ENCODE measurements at regions not wholly inside any gene's neighbourhood (a gene's known extent, or its start where the extent isn't known, plus 50 kb on each side); places are given as distances from the start of the nearest gene placed in this dataset.

- Histone ChIP-seq H3K4me3 (ENCODE audit: low read depth in 1 of 2, low read length in 2 of 2) (no peak overlapping the region), H3K27me3 (ENCODE audit: low read depth, low read length) (no peaks in the 10 kb centered on the region), H3K27ac (ENCODE audit: low read length) (no peak overlapping the region), H3K36me3 (ENCODE audit: control insufficient read depth in 1 of 2, insufficient read depth in 2 of 2, low read length in 2 of 2) (no peaks in the 10 kb centered on the region), H3K9me3 (ENCODE audit: control insufficient read depth in 1 of 2, low read length in 2 of 2) (no peaks in the 10 kb centered on the region), H3K4me1 (ENCODE audit: control insufficient read depth in 1 of 2, insufficient read depth in 2 of 2, low read length in 2 of 2) (no peaks in the 10 kb centered on the region)
These were observed 843.1 kb upstream of the WWC1 start for GRCh38 chr5:167448376-167448775.

DNA sequence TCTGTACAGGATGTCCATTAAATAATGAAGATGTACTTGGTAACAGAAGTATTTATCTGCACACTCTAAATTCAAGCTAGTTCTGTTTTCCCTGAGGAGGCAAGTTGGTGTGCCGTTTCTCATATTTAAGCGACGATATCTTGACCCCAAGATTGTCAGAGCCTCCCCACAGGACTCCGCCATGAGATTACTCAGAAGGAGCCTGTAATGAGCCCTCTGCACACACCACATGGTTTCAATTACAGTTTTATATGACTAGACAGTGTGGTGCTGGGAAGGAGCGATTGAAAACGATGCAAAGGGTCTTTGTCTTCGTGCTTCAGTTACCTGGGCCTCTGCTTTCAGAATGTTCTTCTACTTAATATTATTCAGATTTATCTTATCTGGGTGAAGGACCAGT, 840.4 kb upstream of the WWC1 start:
- Histone ChIP-seq H3K36me3 (ENCODE audit: control insufficient read depth in 1 of 2, insufficient read depth in 2 of 2, low read length in 2 of 2) (no peaks in the 10 kb centered on the region), H3K9me3 (ENCODE audit: control insufficient read depth in 1 of 2, low read length in 2 of 2) (no peaks in the 10 kb centered on the region), H3K4me1 (ENCODE audit: control insufficient read depth in 1 of 2, insufficient read depth in 2 of 2, low read length in 2 of 2) (no peaks in the 10 kb centered on the region), H3K27me3 (ENCODE audit: low read depth, low read length) (no peaks in the 10 kb centered on the region), H3K4me3 (ENCODE audit: low read depth in 1 of 2, low read length in 2 of 2) (no peak overlapping the region), H3K27ac (ENCODE audit: low read length) (no peak overlapping the region)

DNA sequence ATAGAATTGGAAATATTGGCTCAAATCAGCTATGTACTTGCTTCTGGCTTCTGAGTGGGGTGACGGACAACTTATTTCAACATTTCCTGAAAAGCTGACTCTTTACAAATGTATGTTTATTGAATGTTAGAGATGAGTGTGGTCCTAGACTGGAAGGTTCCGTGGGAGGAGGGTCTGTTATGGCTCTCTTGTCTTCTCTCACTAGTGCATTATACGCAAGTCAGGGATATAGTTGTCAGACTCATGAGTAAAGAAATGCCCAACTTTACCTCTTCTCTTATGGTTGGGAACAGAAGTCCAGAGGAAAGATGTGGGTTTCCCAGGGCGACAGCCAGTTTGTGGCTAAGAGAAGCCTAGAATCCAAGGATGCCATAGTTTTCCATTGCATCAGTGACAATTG, 839.3 kb upstream of the WWC1 start:
- Histone ChIP-seq H3K4me1 (ENCODE audit: control insufficient read depth in 1 of 2, insufficient read depth in 2 of 2, low read length in 2 of 2) (no peaks in the 10 kb centered on the region), H3K4me3 (ENCODE audit: low read depth in 1 of 2, low read length in 2 of 2) (no peak overlapping the region)

DNA sequence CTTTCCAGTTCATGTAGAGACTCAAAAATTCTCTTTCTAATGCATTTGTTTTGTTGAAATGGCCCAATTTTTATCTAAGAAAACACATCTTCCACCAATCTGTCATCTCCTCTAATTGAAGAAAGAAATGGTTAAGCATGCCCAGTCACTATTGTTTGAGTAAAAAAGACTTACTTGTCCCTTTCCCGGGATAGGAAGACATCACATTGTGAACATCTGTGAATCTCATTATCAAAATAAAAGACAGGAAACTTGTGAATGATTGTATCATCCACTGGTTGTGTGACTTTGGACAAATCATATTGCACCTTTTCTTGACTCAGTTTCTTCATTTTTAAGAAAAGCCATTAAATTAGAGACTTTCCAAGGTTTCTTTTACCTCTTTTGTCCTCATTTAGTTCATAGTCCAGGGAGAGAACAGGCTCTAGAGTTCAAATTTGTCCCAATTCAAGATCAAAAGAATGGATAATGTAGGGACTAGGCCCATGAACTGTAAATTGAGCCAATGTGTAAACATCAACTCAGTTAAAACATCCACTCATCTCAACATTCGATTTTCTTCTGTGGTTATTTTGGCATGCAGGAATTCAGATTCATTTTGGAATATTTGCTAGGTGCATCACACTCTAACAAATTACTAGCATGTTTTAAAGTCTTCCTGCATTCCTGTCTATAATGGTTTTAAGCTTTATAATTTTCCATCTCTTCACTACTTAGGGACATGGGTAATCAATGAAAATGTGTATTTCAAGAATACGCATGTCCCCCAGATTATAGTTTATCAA, 838.0 kb upstream of the WWC1 start:
- H3K27me3 ChIP-seq (ENCODE audit: low read depth, low read length) = no peaks in the 10 kb centered on the region
- H3K4me3 ChIP-seq (ENCODE audit: low read depth in 1 of 2, low read length in 2 of 2) = no peak overlapping the region
- H3K36me3 ChIP-seq (ENCODE audit: control insufficient read depth in 1 of 2, insufficient read depth in 2 of 2, low read length in 2 of 2) = no peaks in the 10 kb centered on the region
- no peak overlapping the region for H3K27ac ChIP-seq (ENCODE audit: low read length)
- H3K4me1 ChIP-seq (ENCODE audit: control insufficient read depth in 1 of 2, insufficient read depth in 2 of 2, low read length in 2 of 2) = no peaks in the 10 kb centered on the region
- no peaks in the 10 kb centered on the region for H3K9me3 ChIP-seq (ENCODE audit: control insufficient read depth in 1 of 2, low read length in 2 of 2)

More for the DNA sequence above, 839.3 kb upstream of the WWC1 start:
- no peaks in the 10 kb centered on the region for H3K27me3 ChIP-seq (ENCODE audit: low read depth, low read length)
- no peaks in the 10 kb centered on the region for H3K9me3 ChIP-seq (ENCODE audit: control insufficient read depth in 1 of 2, low read length in 2 of 2)
- no peak overlapping the region for H3K27ac ChIP-seq (ENCODE audit: low read length)
- no peaks in the 10 kb centered on the region for H3K36me3 ChIP-seq (ENCODE audit: control insufficient read depth in 1 of 2, insufficient read depth in 2 of 2, low read length in 2 of 2)

- Histone ChIP-seq H3K4me3 (ENCODE audit: low read depth in 1 of 2, low read length in 2 of 2) (no peak overlapping the region), H3K4me1 (ENCODE audit: control insufficient read depth in 1 of 2, insufficient read depth in 2 of 2, low read length in 2 of 2) (no peaks in the 10 kb centered on the region), H3K27me3 (ENCODE audit: low read depth, low read length) (no peaks in the 10 kb centered on the region), H3K27ac (ENCODE audit: low read length) (no peak overlapping the region), H3K9me3 (ENCODE audit: control insufficient read depth in 1 of 2, low read length in 2 of 2) (peaks cover 0 to 6% of the 10 kb centered on the region in 2 donors), H3K36me3 (ENCODE audit: control insufficient read depth in 1 of 2, insufficient read depth in 2 of 2, low read length in 2 of 2) (no peaks in the 10 kb centered on the region)
These were observed 833.0 kb upstream of the WWC1 start for GRCh38 chr5:167458412-167458811.

DNA sequence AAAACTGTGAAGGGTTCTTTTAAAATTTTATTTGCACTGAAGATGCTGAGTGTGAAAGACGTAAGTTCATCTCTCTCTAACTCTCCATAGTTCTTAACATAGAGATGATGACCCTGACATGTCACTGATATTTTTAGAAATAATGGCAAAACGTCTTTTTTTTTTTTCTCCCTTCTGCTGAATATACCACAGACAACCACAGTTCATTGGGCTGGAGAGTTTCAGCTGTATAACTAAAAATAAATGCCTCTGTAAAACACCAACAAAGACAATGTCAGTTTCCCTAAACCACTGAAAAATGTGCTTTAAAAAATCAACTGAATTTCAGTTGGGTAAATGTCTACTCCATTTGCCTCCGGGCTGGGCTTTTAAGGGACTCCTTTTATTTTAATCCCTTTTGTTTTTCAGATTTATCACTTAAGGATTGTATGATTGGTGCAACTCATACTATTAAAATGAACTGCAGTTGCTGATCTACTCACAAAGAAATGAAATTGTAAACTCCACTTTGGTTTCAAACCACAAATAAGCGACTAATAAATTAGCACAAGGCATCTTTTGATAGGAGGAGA, 830.9 kb upstream of the WWC1 start:
- Histone ChIP-seq H3K27me3 (ENCODE audit: low read depth, low read length) (no peaks in the 10 kb centered on the region), H3K36me3 (ENCODE audit: control insufficient read depth in 1 of 2, insufficient read depth in 2 of 2, low read length in 2 of 2) (no peaks in the 10 kb centered on the region), H3K9me3 (ENCODE audit: control insufficient read depth in 1 of 2, low read length in 2 of 2) (peaks cover 0 to 6% of the 10 kb centered on the region in 2 donors), H3K4me1 (ENCODE audit: control insufficient read depth in 1 of 2, insufficient read depth in 2 of 2, low read length in 2 of 2) (no peaks in the 10 kb centered on the region), H3K4me3 (ENCODE audit: low read depth in 1 of 2, low read length in 2 of 2) (no peak overlapping the region), H3K27ac (ENCODE audit: low read length) (no peak overlapping the region)

- Histone ChIP-seq H3K4me3 (ENCODE audit: low read depth in 1 of 2, low read length in 2 of 2) (no peak overlapping the region), H3K27me3 (ENCODE audit: low read depth, low read length) (no peaks in the 10 kb centered on the region), H3K4me1 (ENCODE audit: control insufficient read depth in 1 of 2, insufficient read depth in 2 of 2, low read length in 2 of 2) (no peaks in the 10 kb centered on the region), H3K27ac (ENCODE audit: low read length) (no peak overlapping the region), H3K9me3 (ENCODE audit: control insufficient read depth in 1 of 2, low read length in 2 of 2) (peaks cover 0 to 6% of the 10 kb centered on the region in 2 donors), H3K36me3 (ENCODE audit: control insufficient read depth in 1 of 2, insufficient read depth in 2 of 2, low read length in 2 of 2) (no peaks in the 10 kb centered on the region)
These were observed 827.5 kb upstream of the WWC1 start for GRCh38 chr5:167463939-167464338.

DNA sequence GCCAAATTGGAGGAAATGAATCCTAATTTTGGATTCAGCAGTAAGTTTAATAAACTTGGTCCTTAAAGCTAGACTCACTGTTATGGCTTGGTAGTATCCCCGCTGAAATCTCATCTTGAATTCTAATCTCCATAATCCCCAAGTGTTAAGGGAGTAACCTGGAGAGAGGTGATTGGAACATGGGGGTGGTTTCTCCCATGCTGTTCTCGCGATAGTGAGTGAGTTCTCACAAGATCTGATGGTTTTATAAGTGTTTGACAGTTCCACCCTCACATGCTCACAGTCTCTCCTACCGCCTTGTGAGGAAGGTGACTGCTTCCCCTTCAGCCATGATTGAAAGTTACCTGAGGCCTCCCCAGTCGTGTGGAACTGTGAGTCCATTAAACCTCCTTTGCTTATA, 824.5 kb upstream of the WWC1 start:
- Histone ChIP-seq H3K27me3 (ENCODE audit: low read depth, low read length) (no peaks in the 10 kb centered on the region), H3K4me1 (ENCODE audit: control insufficient read depth in 1 of 2, insufficient read depth in 2 of 2, low read length in 2 of 2) (no peaks in the 10 kb centered on the region), H3K36me3 (ENCODE audit: control insufficient read depth in 1 of 2, insufficient read depth in 2 of 2, low read length in 2 of 2) (no peaks in the 10 kb centered on the region), H3K9me3 (ENCODE audit: control insufficient read depth in 1 of 2, low read length in 2 of 2) (peaks cover 0 to 6% of the 10 kb centered on the region in 2 donors), H3K4me3 (ENCODE audit: low read depth in 1 of 2, low read length in 2 of 2) (no peak overlapping the region), H3K27ac (ENCODE audit: low read length) (no peak overlapping the region)

DNA sequence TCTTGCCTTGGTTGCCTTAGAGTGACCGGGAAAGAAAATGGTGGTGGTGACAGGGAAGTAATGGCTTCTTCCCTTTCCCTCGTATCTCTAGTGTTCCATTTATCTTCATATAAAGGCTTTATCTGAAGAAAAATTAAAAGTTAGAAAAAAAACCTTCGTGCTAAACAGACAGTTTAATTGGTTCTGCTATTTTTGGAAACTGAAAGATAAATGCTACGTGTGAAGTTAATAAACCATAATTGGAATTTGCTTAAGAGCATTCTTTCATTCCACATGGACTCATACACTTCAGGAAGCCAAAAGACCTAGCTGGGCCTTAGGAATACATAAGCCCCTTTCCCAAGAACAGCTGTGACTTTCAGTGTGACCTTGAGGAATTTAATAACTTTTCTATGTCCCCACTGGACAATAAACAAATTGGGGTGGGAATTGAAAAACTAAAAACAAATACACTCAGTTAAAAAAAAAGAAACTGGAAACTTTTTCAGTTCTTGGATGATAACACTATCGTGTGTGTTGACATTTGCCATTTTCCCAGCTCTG, 818.8 kb upstream of the WWC1 start:
- Histone ChIP-seq H3K27ac (ENCODE audit: low read length) (no peak overlapping the region), H3K27me3 (ENCODE audit: low read depth, low read length) (no peaks in the 10 kb centered on the region), H3K36me3 (ENCODE audit: control insufficient read depth in 1 of 2, insufficient read depth in 2 of 2, low read length in 2 of 2) (no peaks in the 10 kb centered on the region), H3K4me1 (ENCODE audit: control insufficient read depth in 1 of 2, insufficient read depth in 2 of 2, low read length in 2 of 2) (no peaks in the 10 kb centered on the region), H3K9me3 (ENCODE audit: control insufficient read depth in 1 of 2, low read length in 2 of 2) (no peaks in the 10 kb centered on the region), H3K4me3 (ENCODE audit: low read depth in 1 of 2, low read length in 2 of 2) (no peak overlapping the region)

GRCh38 chr5:167478188-167478587, 813.3 kb upstream of the WWC1 start:
- Histone ChIP-seq H3K27me3 (ENCODE audit: low read depth, low read length) (no peaks in the 10 kb centered on the region), H3K9me3 (ENCODE audit: control insufficient read depth in 1 of 2, low read length in 2 of 2) (no peaks in the 10 kb centered on the region), H3K36me3 (ENCODE audit: control insufficient read depth in 1 of 2, insufficient read depth in 2 of 2, low read length in 2 of 2) (no peaks in the 10 kb centered on the region), H3K27ac (ENCODE audit: low read length) (no peak overlapping the region), H3K4me3 (ENCODE audit: low read depth in 1 of 2, low read length in 2 of 2) (no peak overlapping the region), H3K4me1 (ENCODE audit: control insufficient read depth in 1 of 2, insufficient read depth in 2 of 2, low read length in 2 of 2) (no peaks in the 10 kb centered on the region)

GRCh38 chr5:167479779-167480178, 811.7 kb upstream of the WWC1 start:
- Histone ChIP-seq H3K27ac (ENCODE audit: low read length) (no peak overlapping the region), H3K27me3 (ENCODE audit: low read depth, low read length) (no peaks in the 10 kb centered on the region), H3K9me3 (ENCODE audit: control insufficient read depth in 1 of 2, low read length in 2 of 2) (no peaks in the 10 kb centered on the region), H3K36me3 (ENCODE audit: control insufficient read depth in 1 of 2, insufficient read depth in 2 of 2, low read length in 2 of 2) (no peaks in the 10 kb centered on the region), H3K4me3 (ENCODE audit: low read depth in 1 of 2, low read length in 2 of 2) (no peak overlapping the region), H3K4me1 (ENCODE audit: control insufficient read depth in 1 of 2, insufficient read depth in 2 of 2, low read length in 2 of 2) (no peaks in the 10 kb centered on the region)

Data from muscle layer of duodenum (tissue), 2 donors.